Suppressor macrophage treated with lipopolysaccharide for 1 hour (primary cell): ENCODE measurements at regions not wholly inside any gene's neighbourhood (a gene's known extent, or its start where the extent isn't known, plus 50 kb on each side); places are given as distances from the start of the nearest gene placed in this dataset.

Experiments
- DNase-seq, 3 donors: peaks; one replicate each; pipeline ENCODE4 v3.0.0-alpha.2; 2020 to 2022

- no peak for DNase-seq
Measured at GRCh38 chr5:167155387-167156005, 1135.9 kb upstream of the WWC1 start.

- no peak for DNase-seq
Measured at GRCh38 chr5:167156446-167156845, 1135.0 kb upstream of the WWC1 start.

- DNase-seq = no peak
Measured at GRCh38 chr5:167158588-167158987, 1132.9 kb upstream of the WWC1 start.

- DNase-seq = no peak
Measured at GRCh38 chr5:167160388-167160787, 1131.1 kb upstream of the WWC1 start.

- no peak for DNase-seq
Measured at GRCh38 chr5:167166696-167167095, 1124.7 kb upstream of the WWC1 start.

GRCh38 chr5:167167191-167167795 lies 1124.2 kb upstream of the WWC1 start:
- no peak for DNase-seq

- DNase-seq = no peak
Measured at GRCh38 chr5:167168971-167169370, 1122.5 kb upstream of the WWC1 start.

GRCh38 chr5:167171056-167171455 lies 1120.4 kb upstream of the WWC1 start:
- DNase-seq = no peak

- no peak for DNase-seq
Measured at GRCh38 chr5:167177736-167178135, 1113.7 kb upstream of the WWC1 start.

GRCh38 chr5:167180906-167181305 lies 1110.5 kb upstream of the WWC1 start:
- DNase-seq = no peak

- no peak for DNase-seq
Measured at GRCh38 chr5:167205881-167206280, 1085.6 kb upstream of the WWC1 start.

- no peak for DNase-seq
Measured at GRCh38 chr5:167207081-167207480, 1084.4 kb upstream of the WWC1 start.

GRCh38 chr5:167208911-167209310 lies 1082.5 kb upstream of the WWC1 start:
- no peak for DNase-seq

GRCh38 chr5:167217097-167217743 lies 1074.2 kb upstream of the WWC1 start:
- no peak for DNase-seq

GRCh38 chr5:167219298-167219697 lies 1072.1 kb upstream of the WWC1 start:
- DNase-seq = no peak

GRCh38 chr5:167226386-167226785 lies 1065.1 kb upstream of the WWC1 start:
- no peak for DNase-seq

- DNase-seq = no peak
Measured at GRCh38 chr5:167228134-167228533, 1063.3 kb upstream of the WWC1 start.

- DNase-seq = no peak
Measured at GRCh38 chr5:167229751-167230150, 1061.7 kb upstream of the WWC1 start.

- no peak for DNase-seq
Measured at GRCh38 chr5:167230414-167230813, 1061.0 kb upstream of the WWC1 start.

GRCh38 chr5:167232675-167233311 lies 1058.7 kb upstream of the WWC1 start:
- DNase-seq = no peak

GRCh38 chr5:167233507-167234220 lies 1057.8 kb upstream of the WWC1 start:
- DNase-seq = no peak

GRCh38 chr5:167241436-167242067 lies 1049.9 kb upstream of the WWC1 start:
- no peak for DNase-seq

GRCh38 chr5:167242701-167243100 lies 1048.7 kb upstream of the WWC1 start:
- no peak for DNase-seq
